GM03348 (cell line): ENCODE measurements at regions not wholly inside any gene's neighbourhood (a gene's known extent, or its start where the extent isn't known, plus 50 kb on each side); places are given as distances from the start of the nearest gene placed in this dataset.
A peak's percentile ranks its signal among the peaks of the same experiment; 100 is the strongest.

Experiments used
- DNase-seq: peaks from one replicate; pipeline ENCODE4 v3.0.0; 2012; ENCODE audit warnings: low spot score

GRCh38 chr7:84492098-84493034 lies 297.8 kb upstream of the SEMA3A start:
- DNase-seq = peak; percentile 58

DNA sequence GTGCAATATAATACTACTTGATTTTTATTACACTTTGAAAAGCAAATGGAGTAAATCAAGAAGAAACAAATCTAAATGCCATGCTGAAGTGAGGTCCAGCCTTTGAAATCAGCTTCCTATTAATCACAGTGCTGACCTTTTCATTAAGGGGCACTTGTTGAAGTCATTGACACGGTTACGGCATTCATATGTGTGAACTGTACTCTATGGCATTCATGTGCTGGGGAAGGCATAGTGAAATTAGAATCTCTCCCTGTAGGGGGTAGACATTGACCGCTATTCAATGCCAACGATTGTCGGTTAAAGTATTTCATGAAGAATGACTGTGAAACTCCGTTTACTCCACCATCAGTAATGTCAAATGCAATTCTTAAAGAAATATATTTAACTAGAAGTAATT lies 296.1 kb upstream of the SEMA3A start:
- DNase-seq = peak; percentile 73

GRCh38 chr7:84484502-84485079 lies 290.0 kb upstream of the SEMA3A start:
- DNase-seq = peak; percentile 11

DNA sequence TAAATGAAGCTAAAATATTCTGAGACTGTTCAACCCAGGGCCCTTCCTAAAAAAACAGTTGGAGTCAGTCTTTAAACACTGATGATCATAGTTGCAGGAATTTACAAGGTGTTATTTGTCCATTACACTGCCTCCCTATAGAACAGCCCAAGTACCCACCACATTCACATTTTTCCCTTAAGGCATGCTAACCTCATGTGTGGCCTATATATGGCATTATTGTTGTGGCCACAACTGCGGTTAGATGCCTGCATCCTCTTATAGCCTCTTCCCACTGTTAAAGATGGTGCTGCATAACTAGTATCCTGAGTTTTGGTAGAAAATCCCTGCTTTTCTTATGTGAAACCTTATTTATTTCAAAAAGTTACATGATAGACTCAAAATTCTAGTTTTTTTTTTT lies 287.9 kb upstream of the SEMA3A start:
- DNase-seq = no peak

- DNase-seq = no peak
These were observed 284.5 kb upstream of the SEMA3A start for GRCh38 chr7:84479059-84479458.

DNA sequence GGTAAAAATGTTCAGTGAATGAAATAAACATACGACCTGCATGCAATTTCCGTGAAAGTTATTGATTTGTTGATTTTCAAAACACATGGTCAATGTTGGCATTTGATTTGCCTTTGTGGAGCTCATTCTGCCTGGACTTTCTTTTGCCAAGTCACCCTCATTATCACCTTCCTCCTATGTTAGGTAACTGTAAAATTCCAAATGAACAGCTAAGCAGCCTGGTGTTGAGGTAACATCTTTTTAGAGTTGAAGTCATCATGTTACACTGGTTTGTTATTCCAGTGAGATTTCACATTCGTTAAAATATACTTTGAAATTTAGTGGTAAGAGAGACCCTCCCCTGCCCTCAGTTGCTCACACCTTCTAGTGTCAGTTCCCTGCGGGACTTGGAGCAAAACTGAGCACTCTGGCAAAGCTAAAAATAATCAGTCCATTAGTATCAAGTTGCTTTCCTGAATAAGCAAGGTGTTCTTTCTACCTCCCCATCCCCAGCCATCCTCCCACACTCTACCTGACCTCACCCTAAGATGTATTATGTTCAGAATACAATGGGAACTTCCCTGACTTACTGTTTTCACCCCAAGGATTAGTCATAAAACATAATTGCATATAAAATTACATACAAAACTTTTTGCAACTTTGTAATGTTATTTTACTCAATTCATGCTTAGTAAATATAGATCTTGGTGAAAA lies 283.3 kb upstream of the SEMA3A start:
- DNase-seq = no peak

- no peak for DNase-seq
These were observed 279.8 kb upstream of the SEMA3A start for GRCh38 chr7:84474436-84474835.

DNA sequence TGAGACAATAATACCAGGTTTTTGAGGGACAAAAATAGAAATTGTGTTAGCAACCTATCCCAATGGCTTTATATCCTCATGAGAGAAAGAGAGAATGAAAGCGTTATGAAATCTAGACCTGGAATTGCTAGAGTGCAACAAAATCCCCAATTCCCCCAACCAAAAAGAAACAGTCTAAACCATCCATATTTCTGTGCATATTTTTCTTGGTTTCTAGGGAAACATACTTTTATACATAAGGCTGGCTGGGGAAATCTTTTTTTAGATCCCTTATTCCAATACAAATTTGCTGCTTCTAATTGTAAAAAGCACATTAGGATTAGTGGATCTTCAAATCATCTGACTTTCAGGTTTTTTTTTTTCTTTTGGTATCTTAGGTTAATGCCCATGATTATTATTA lies 277.0 kb upstream of the SEMA3A start:
- DNase-seq = no peak

- no peak for DNase-seq
These were observed 274.4 kb upstream of the SEMA3A start for GRCh38 chr7:84469034-84469433.

DNA sequence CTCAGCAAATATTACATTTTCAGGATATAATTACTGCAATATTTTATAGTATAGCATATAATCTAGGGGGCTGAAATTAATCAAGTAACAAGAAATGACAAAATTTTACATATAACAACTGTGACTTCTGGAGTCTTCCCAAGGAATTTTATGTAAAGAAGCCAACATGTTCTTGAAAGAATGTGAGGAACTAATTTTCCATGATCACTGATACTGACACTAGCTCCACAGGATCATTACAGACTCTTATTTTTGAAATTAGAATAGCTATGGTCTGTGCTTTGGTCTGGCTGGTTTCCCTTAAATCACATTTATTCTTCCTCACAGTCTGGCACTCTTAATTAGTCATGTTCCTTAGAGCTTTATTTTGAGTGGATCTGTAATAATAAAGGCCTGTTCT lies 267.7 kb upstream of the SEMA3A start:
- peak; percentile 3 for DNase-seq

- no peak for DNase-seq
These were observed 266.5 kb upstream of the SEMA3A start for GRCh38 chr7:84461093-84461492.

DNA sequence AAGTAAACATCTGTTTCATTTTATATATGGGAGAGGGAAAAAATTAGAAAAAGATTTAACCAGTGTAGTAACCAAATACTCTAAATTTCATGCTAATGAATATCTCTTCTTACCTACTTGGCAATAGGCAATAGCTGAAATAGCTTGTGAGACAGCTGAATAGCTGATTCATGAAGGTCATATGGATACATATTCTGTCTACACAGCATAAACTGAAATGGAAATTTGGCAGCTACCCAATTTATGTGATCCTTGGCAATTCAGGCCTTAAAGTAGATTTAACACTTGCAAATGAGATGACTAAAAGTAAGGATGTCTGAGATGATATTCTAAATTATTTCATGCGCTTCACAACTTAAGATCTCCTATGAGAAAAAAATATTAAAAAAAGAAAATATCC lies 261.2 kb upstream of the SEMA3A start:
- DNase-seq = peak; percentile 13

- peak; percentile 5 for DNase-seq
These were observed 259.8 kb upstream of the SEMA3A start for GRCh38 chr7:84454174-84454959.

GRCh38 chr7:84452618-84453017 lies 258.0 kb upstream of the SEMA3A start:
- no peak for DNase-seq

- DNase-seq = no peak
These were observed 256.2 kb upstream of the SEMA3A start for GRCh38 chr7:84450772-84451171.

GRCh38 chr7:84447636-84448293 lies 253.2 kb upstream of the SEMA3A start:
- no peak for DNase-seq

GRCh38 chr7:84446991-84447480 lies 252.4 kb upstream of the SEMA3A start:
- DNase-seq = no peak

GRCh38 chr7:84425702-84426259 lies 231.2 kb upstream of the SEMA3A start:
- DNase-seq = no peak

GRCh38 chr7:84422790-84423189 lies 228.2 kb upstream of the SEMA3A start:
- no peak for DNase-seq

- DNase-seq = peak; percentile 39
These were observed 217.8 kb upstream of the SEMA3A start for GRCh38 chr7:84412161-84412969.
